ENCODE measurements at regions not wholly inside any gene's neighbourhood (a gene's known extent, or its start where the extent isn't known, plus 50 kb on each side); places are given as distances from the start of the nearest gene placed in this dataset.

- intact Hi-C loops (cut with DNase I; ENCODE audit: low total_unique reads), result no loop called here
- H3K27me3 ChIP-seq, result peaks cover 11% of the 10 kb centered on the region
- no peak overlapping the region for H3K4me3 ChIP-seq
- no peak overlapping the region for H3K27ac ChIP-seq
- in situ Hi-C loops (cut with MboI; ENCODE audit: low pct_ligation_motif_present in 1 of 4, low pct_unique_long_range_greater_than_20kb in 1 of 4, low sequenced_read_pairs in 3 of 4), result no loop called here
- H3K9me3 ChIP-seq, result no peaks in the 10 kb centered on the region
- no peak for DNase-seq
- TF ChIP-seq POLR2AphosphoS5 (IDR thresholded peaks at IDR 0.05), result no peak
- no peak for TF ChIP-seq POLR2A (IDR thresholded peaks at IDR 0.05)
- TF ChIP-seq, protein P1, sequence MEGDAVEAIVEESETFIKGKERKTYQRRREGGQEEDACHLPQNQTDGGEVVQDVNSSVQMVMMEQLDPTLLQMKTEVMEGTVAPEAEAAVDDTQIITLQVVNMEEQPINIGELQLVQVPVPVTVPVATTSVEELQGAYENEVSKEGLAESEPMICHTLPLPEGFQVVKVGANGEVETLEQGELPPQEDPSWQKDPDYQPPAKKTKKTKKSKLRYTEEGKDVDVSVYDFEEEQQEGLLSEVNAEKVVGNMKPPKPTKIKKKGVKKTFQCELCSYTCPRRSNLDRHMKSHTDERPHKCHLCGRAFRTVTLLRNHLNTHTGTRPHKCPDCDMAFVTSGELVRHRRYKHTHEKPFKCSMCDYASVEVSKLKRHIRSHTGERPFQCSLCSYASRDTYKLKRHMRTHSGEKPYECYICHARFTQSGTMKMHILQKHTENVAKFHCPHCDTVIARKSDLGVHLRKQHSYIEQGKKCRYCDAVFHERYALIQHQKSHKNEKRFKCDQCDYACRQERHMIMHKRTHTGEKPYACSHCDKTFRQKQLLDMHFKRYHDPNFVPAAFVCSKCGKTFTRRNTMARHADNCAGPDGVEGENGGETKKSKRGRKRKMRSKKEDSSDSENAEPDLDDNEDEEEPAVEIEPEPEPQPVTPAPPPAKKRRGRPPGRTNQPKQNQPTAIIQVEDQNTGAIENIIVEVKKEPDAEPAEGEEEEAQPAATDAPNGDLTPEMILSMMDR (IDR thresholded peaks at IDR 0.05), result no peak
- no peak for TF ChIP-seq EP300 (IDR thresholded peaks at IDR 0.05; ENCODE audit: low read depth)
- H3K36me3 ChIP-seq, result no peaks in the 10 kb centered on the region
- H3K4me1 ChIP-seq, result no peaks in the 10 kb centered on the region
- 13 to 36% methylated on average over 1 of the region's 1 CpG for WGBS, 2 donors (ENCODE audit: low coverage in 1 of 2)
These were observed 180.7 kb upstream of the PRSS16 start for GRCh38 chr6:27066802-27067201.

DNA sequence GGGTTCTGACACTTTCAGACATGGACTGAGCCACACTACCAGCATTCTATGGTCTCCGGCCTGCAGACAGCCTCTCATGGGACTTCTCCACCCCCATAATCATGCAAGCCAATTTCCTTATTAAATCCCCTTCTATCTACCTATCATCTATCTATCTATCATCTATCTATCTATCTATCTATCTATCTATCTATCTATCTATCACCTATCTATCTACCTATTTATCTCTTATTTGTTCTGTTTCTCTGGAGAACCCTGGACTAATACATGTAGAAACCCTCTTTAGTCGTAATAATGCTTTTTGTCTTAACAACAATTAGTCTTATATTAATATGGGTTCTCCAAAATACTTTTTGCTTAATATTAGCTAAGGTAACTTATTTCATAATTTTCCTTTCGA is 174.1 kb upstream of the PRSS16 start:
- H3K9me3 ChIP-seq, result no peaks in the 10 kb centered on the region
- H3K27me3 ChIP-seq, result peaks cover 48% of the 10 kb centered on the region
- H3K27ac ChIP-seq, result no peak overlapping the region
- in situ Hi-C loops (cut with MboI; ENCODE audit: low pct_ligation_motif_present in 1 of 4, low pct_unique_long_range_greater_than_20kb in 1 of 4, low sequenced_read_pairs in 3 of 4), result no loop called here
- no peaks in the 10 kb centered on the region for H3K36me3 ChIP-seq
- no peak for DNase-seq
- no peak overlapping the region for H3K4me3 ChIP-seq
- WGBS, 2 donors (ENCODE audit: low coverage in 1 of 2), result 81 to 87% methylated on average over 3 of the region's 3 CpGs
- TF ChIP-seq POLR2A (IDR thresholded peaks at IDR 0.05), result no peak
- TF ChIP-seq POLR2AphosphoS5 (IDR thresholded peaks at IDR 0.05), result no peak
- TF ChIP-seq EP300 (IDR thresholded peaks at IDR 0.05; ENCODE audit: low read depth), result no peak
- H3K4me1 ChIP-seq, result peaks cover 0 to under 1% (median 0%) of the 10 kb centered on the region in 4 donors
- intact Hi-C loops (cut with DNase I; ENCODE audit: low total_unique reads), result no loop called here

GRCh38 chr6:27076116-27076515 is 171.4 kb upstream of the PRSS16 start:
- intact Hi-C loops (cut with DNase I; ENCODE audit: low total_unique reads) (loop anchor here (5.0 kb wide), 1 partner anchor 469 kb away; no protein-coding TSS in a partner anchor), in situ Hi-C loops (cut with MboI; ENCODE audit: low pct_ligation_motif_present in 1 of 4, low pct_unique_long_range_greater_than_20kb in 1 of 4, low sequenced_read_pairs in 3 of 4) (loop anchor here in 1 of 4 donors (25.0 kb wide), 1 partner anchor 739 kb away; no protein-coding TSS in a partner anchor)
- Histone ChIP-seq H3K9me3 (no peaks in the 10 kb centered on the region), H3K27ac (no peak overlapping the region), H3K36me3 (no peaks in the 10 kb centered on the region), H3K4me1 (peaks cover 0 to 6% (median 0%) of the 10 kb centered on the region in 4 donors), H3K27me3 (peaks cover 55% of the 10 kb centered on the region), H3K4me3 (no peak overlapping the region)
- TF ChIP-seq POLR2AphosphoS5 (IDR thresholded peaks at IDR 0.05) (no peak), POLR2A (IDR thresholded peaks at IDR 0.05) (no peak), EP300 (IDR thresholded peaks at IDR 0.05; ENCODE audit: low read depth) (no peak)
- TF ChIP-seq, protein P1 (IDR thresholded peaks at IDR 0.05), result no peak
- DNase-seq, result no peak
- 14 to 56% methylated on average over 1 of the region's 1 CpG for WGBS, 2 donors (ENCODE audit: low coverage in 1 of 2)

GRCh38 chr6:27078734-27079357 is 168.7 kb upstream of the PRSS16 start:
- in situ Hi-C loops (cut with MboI; ENCODE audit: low pct_ligation_motif_present in 1 of 4, low pct_unique_long_range_greater_than_20kb in 1 of 4, low sequenced_read_pairs in 3 of 4), result loop anchor here in 1 of 4 donors (25.0 kb wide), 1 partner anchor 742 kb away; no protein-coding TSS in a partner anchor
- TF ChIP-seq EP300 (IDR thresholded peaks at IDR 0.05; ENCODE audit: low read depth), result no peak
- no peak for TF ChIP-seq POLR2AphosphoS5 (IDR thresholded peaks at IDR 0.05)
- TF ChIP-seq, protein P1 (IDR thresholded peaks at IDR 0.05), result peak; percentile 56 to 81 (median 65)
- TF ChIP-seq POLR2A (IDR thresholded peaks at IDR 0.05), result no peak
- no peaks in the 10 kb centered on the region for H3K9me3 ChIP-seq
- intact Hi-C loops (cut with DNase I; ENCODE audit: low total_unique reads), result loop anchor here (5.0 kb wide), 1 partner anchor 472 kb away; no protein-coding TSS in a partner anchor
- no peaks in the 10 kb centered on the region for H3K36me3 ChIP-seq
- H3K4me1 ChIP-seq, result peaks cover 0 to 6% (median 0%) of the 10 kb centered on the region in 4 donors
- peak; percentile 48 for DNase-seq
- H3K27ac ChIP-seq, result no peak overlapping the region
- peaks cover 69% of the 10 kb centered on the region for H3K27me3 ChIP-seq
- peak overlapping the region in 1 of 4 donors; percentile 41 for H3K4me3 ChIP-seq
- WGBS, 2 donors (ENCODE audit: low coverage in 1 of 2), result 5 to 8% methylated on average over 5 to 9 of the region's 9 CpGs

Data from transverse colon (tissue), 4 donors.